Smooth muscle cell (in vitro differentiated cells): ENCODE measurements at regions not wholly inside any gene's neighbourhood (a gene's known extent, or its start where the extent isn't known, plus 50 kb on each side); places are given as distances from the start of the nearest gene placed in this dataset.
A peak's percentile ranks its signal among the peaks of the same experiment; 100 is the strongest.
"Not testable (repeated sequence)": the region's sequence is repeated elsewhere in the genome, so short reads cannot be mapped to it uniquely, and the experiment has no call there.

Experiments
- DNase-seq: peaks from one replicate; lab custom pipeline; 2025; ENCODE audit not compliant: unreplicated experiment; lab: John Stamatoyannopoulos, UW
- H2AFZ ChIP-seq: fragments of 200-600 bp; sonication (generic); 2 replicates; pipeline ENCODE4 v1.6.0; 2016; ENCODE audit warnings: antibody characterized with exemption, low read depth, mild to moderate bottlenecking
- H3F3A ChIP-seq: fragments of 200-600 bp; sonication (generic); 2 replicates; pipeline ENCODE4 v1.6.0; 2017; ENCODE audit warnings: antibody characterized with exemption, low read depth
- H3K27ac ChIP-seq: fragments of 200-600 bp; sonication (generic); 2 replicates; pipeline ENCODE4 v1.5.1; 2016; ENCODE audit warnings: low read depth, mild to moderate bottlenecking
- H3K27me3 ChIP-seq: fragments of 200-600 bp; sonication (generic); 2 replicates; pipeline ENCODE4 v1.6.1; 2016; ENCODE audit warnings: low read depth, mild to moderate bottlenecking
- H3K36me3 ChIP-seq: fragments of 200-600 bp; sonication (generic); 2 replicates; pipeline ENCODE4 v1.5.1; 2016; ENCODE audit warnings: low read depth
- H3K4me1 ChIP-seq: fragments of 200-600 bp; sonication (generic); 2 replicates; pipeline ENCODE4 v1.5.1; 2016; ENCODE audit warnings: low read depth
- H3K4me2 ChIP-seq: fragments of 200-600 bp; sonication (generic); 2 replicates; pipeline ENCODE4 v1.6.0; 2016; ENCODE audit warnings: mild to moderate bottlenecking
- H3K4me3 ChIP-seq: fragments of 200-600 bp; sonication (generic); 2 replicates; pipeline ENCODE4 v1.5.1; 2016; ENCODE audit warnings: mild to moderate bottlenecking
- H3K79me2 ChIP-seq: fragments of 200-600 bp; sonication (generic); 2 replicates; pipeline ENCODE4 v1.6.0; 2016; ENCODE audit warnings: low read depth, mild to moderate bottlenecking
- H3K9ac ChIP-seq: fragments of 200-600 bp; sonication (generic); 2 replicates; pipeline ENCODE4 v1.6.0; 2016; ENCODE audit warnings: low read depth
- H3K9me3 ChIP-seq: fragments of 200-600 bp; sonication (generic); replicated peaks from 2 replicates; pipeline ENCODE4 v1.5.1; 2016; ENCODE audit warnings: low read depth
- H4K20me1 ChIP-seq: fragments of 200-600 bp; sonication (generic); 2 replicates; pipeline ENCODE4 v1.6.0; 2016; ENCODE audit warnings: low read depth
- CTCF ChIP-seq: fragments of 200-600 bp; sonication (generic); IDR thresholded peaks from 2 replicates; pipeline ENCODE4 v1.5.1; 2017; ENCODE audit warnings: borderline replicate concordance, mild to moderate bottlenecking, antibody characterized with exemption; ENCODE audit not compliant: insufficient read depth, poor library complexity, severe bottlenecking
- WGBS: methylation state at CpG from one replicate; pipeline ENCODE4 v1.1.7; 2016; ENCODE audit warnings: low lambda C conversion rate; 5-methylcytosine and 5-hydroxymethylcytosine counted together

- Histone ChIP-seq H3K9me3 (no peaks in the 10 kb centered on the region), H3K4me2 (no peak overlapping the region), H4K20me1 (no peaks in the 10 kb centered on the region), H3F3A (no peaks in the 10 kb centered on the region), H3K27ac (no peak overlapping the region), H3K36me3 (no peaks in the 10 kb centered on the region), H3K79me2 (no peaks in the 10 kb centered on the region), H3K4me3 (no peak overlapping the region), H2AFZ (no peak overlapping the region), H3K9ac (no peak overlapping the region), H3K27me3 (no peaks in the 10 kb centered on the region), H3K4me1 (no peaks in the 10 kb centered on the region)
- no peak for TF ChIP-seq CTCF
- WGBS = 74% methylated on average over 3 of the region's 3 CpGs
- no peak for DNase-seq
Observed at GRCh38 chr9:38518826-38519225, 94.6 kb upstream of the IGFBPL1 start.

- H3K9me3 ChIP-seq, H3K27me3 ChIP-seq, H3K79me2 ChIP-seq, DNase-seq, H3F3A ChIP-seq, H4K20me1 ChIP-seq, H3K36me3 ChIP-seq, H3K9ac ChIP-seq, H3K27ac ChIP-seq, H3K4me1 ChIP-seq, H3K4me3 ChIP-seq: not testable (repeated sequence)
- H2AFZ ChIP-seq = peak overlapping the region; percentile 26
- H3K4me2 ChIP-seq = peak overlapping the region; percentile 28
- 31% methylated on average over 3 of the region's 3 CpGs for WGBS
Observed at GRCh38 chr9:38516273-38516672, 92.0 kb upstream of the IGFBPL1 start.

GRCh38 chr9:38515055-38515454, 90.8 kb upstream of the IGFBPL1 start:
- H3K4me3 ChIP-seq, H3F3A ChIP-seq, H2AFZ ChIP-seq, H3K36me3 ChIP-seq, H3K79me2 ChIP-seq, H3K27ac ChIP-seq, H3K9me3 ChIP-seq, DNase-seq, H3K4me1 ChIP-seq, H3K4me2 ChIP-seq, H3K9ac ChIP-seq, H3K27me3 ChIP-seq, H4K20me1 ChIP-seq: not testable (repeated sequence)
- 94% methylated on average over 3 of the region's 3 CpGs for WGBS

DNA sequence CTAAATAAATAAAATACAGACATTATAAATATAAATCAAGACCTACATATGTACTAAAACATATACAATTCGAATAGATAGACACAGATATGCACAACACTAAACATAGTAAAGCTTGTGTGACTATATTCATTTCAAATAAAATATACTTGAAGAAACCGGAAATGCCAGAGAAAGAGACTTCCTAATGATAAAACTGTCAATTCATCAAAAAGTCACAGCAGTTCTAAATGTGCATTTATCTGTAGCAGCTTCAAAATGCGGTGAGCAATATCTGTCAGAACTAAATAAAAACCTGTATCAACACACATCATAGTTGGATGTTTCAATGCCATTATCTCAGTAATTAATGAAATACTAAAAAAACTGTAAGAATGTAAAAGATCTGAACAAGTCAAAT, 86.1 kb upstream of the IGFBPL1 start:
- not testable (repeated sequence) for H3K9ac ChIP-seq, H3K36me3 ChIP-seq, H2AFZ ChIP-seq, H3K4me1 ChIP-seq, H3K79me2 ChIP-seq, H4K20me1 ChIP-seq, H3K27me3 ChIP-seq, H3K4me2 ChIP-seq, H3K9me3 ChIP-seq, H3K27ac ChIP-seq, H3F3A ChIP-seq, DNase-seq, H3K4me3 ChIP-seq
- WGBS = 85% methylated on average over 3 of the region's 3 CpGs

- no peaks in the 10 kb centered on the region for H3K9me3 ChIP-seq
- no peak for TF ChIP-seq CTCF
- H2AFZ ChIP-seq = no peak overlapping the region
- H3K36me3 ChIP-seq = no peaks in the 10 kb centered on the region
- H4K20me1 ChIP-seq = no peaks in the 10 kb centered on the region
- peaks cover 4% of the 10 kb centered on the region for H3K27me3 ChIP-seq
- no peak overlapping the region for H3K9ac ChIP-seq
- H3K4me3 ChIP-seq = no peak overlapping the region
- H3K4me2 ChIP-seq = no peak overlapping the region
- H3K79me2 ChIP-seq = no peaks in the 10 kb centered on the region
- no peaks in the 10 kb centered on the region for H3F3A ChIP-seq
- H3K27ac ChIP-seq = no peak overlapping the region
- WGBS = 86% methylated on average over 4 of the region's 4 CpGs
- no peak for DNase-seq
- no peaks in the 10 kb centered on the region for H3K4me1 ChIP-seq
Observed at GRCh38 chr9:38507587-38507986, 83.3 kb upstream of the IGFBPL1 start.

DNA sequence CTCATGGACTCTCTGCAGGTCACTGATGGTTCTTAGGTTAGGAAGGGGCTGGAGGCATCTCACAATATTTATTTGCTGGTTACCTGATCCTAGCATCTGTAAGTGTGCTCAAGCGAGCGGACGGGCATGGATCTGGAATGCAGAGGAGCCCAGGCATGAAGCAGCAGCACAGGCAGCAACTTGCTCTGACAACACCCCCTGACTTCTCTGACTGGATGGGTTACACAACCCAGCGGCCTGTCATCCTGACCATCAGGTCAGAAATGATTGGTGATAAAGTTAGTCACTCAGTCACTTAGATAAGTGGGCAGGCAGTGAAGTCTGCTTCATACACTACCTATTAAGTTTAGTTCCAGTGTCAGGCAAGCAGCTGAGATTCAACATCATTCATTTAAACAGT, 75.9 kb upstream of the IGFBPL1 start:
- not testable (repeated sequence) for H4K20me1 ChIP-seq, H3K27me3 ChIP-seq, H3K79me2 ChIP-seq, H2AFZ ChIP-seq, H3K4me3 ChIP-seq, DNase-seq, H3K9me3 ChIP-seq, H3K9ac ChIP-seq, H3K27ac ChIP-seq, H3K4me1 ChIP-seq, H3K36me3 ChIP-seq, H3F3A ChIP-seq, H3K4me2 ChIP-seq
- WGBS = 67% methylated on average over 4 of the region's 4 CpGs

GRCh38 chr9:38498551-38498950, 74.3 kb upstream of the IGFBPL1 start:
- not testable (repeated sequence) for H3K9me3 ChIP-seq

More at GRCh38 chr9:38498551-38498950, 74.3 kb upstream of the IGFBPL1 start:
- not testable (repeated sequence) for H3K27ac ChIP-seq, H4K20me1 ChIP-seq, H3K4me1 ChIP-seq, H3K27me3 ChIP-seq, DNase-seq, H2AFZ ChIP-seq, H3F3A ChIP-seq, H3K4me3 ChIP-seq, H3K9ac ChIP-seq, H3K79me2 ChIP-seq, H3K4me2 ChIP-seq, H3K36me3 ChIP-seq
- WGBS = 67% methylated on average over 2 of the region's 2 CpGs
